ENCODE measurements at regions not wholly inside any gene's neighbourhood (a gene's known extent, or its start where the extent isn't known, plus 50 kb on each side); places are given as distances from the start of the nearest gene placed in this dataset.
"Not testable (repeated sequence)": the region's sequence is repeated elsewhere in the genome, so short reads cannot be mapped to it uniquely, and the experiment has no call there.

DNA sequence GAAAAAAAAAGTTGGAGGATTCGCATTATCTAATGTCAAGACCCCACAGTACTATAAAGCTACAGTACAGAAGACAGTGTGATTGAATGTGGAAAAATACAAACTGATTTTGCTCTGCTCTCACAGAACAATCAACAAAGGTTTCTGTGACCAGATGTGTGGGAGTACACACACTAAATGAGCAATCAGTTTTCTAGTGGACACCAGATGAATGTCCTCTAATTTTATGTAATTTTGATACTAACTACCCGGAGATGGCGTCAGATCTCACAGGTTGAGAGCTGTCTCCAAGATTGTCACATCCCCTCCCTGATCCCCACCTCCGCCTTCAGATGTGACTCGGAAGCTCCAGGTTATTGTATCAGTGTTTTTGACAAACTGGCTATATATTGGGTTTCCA, 81.9 kb upstream of the HUWE1 start:
- H3K27ac Mint-ChIP-seq, result peak overlapping the region in 1 of 6 donors; percentile 54
- peaks cover 0 to 3% (median 0%) of the 10 kb centered on the region in 3 donors for H3K4me1 Mint-ChIP-seq
- peaks cover 0 to 8% of the 10 kb centered on the region in 2 donors for H3K36me3 Mint-ChIP-seq
- H3K4me3 Mint-ChIP-seq, result no peak overlapping the region
- ATAC-seq (ENCODE audit: low read depth in 2 of 2) (no peak), DNase-seq (no peak)
- H3K27me3 Mint-ChIP-seq, result peaks cover 0 to 7% (median 0%) of the 10 kb centered on the region in 3 donors
- peaks cover 1 to 9% (median 6%) of the 10 kb centered on the region in 7 donors for H3K9me3 Mint-ChIP-seq

DNA sequence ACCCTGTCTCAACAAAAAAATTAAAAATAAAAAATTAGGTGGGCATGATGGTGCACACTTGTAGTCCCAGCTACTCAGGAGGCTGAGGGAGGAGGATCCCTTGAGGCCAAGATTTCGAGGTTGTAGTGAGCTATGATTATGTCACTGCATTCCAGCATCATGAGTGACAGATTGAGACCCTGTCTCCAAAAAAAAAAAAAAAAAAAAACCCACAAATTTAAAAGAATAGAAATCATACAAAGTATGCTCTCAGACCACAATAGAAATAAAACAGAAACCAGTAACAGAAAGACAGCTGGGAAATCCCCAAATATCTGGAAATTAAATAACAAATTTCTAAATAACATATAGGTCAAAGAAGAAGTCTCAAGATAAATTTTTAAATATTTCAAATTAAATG, 81.0 kb upstream of the HUWE1 start:
- no peak overlapping the region for H3K4me3 Mint-ChIP-seq
- H3K9me3 Mint-ChIP-seq, result peaks cover 0 to 7% (median 5%) of the 10 kb centered on the region in 7 donors
- peaks cover 0 to 7% (median 0%) of the 10 kb centered on the region in 3 donors for H3K27me3 Mint-ChIP-seq
- no peak overlapping the region for H3K27ac Mint-ChIP-seq
- DNase-seq (no peak), ATAC-seq (ENCODE audit: low read depth in 2 of 2) (no peak)
- H3K36me3 Mint-ChIP-seq, result peaks cover 0 to 8% of the 10 kb centered on the region in 2 donors
- H3K4me1 Mint-ChIP-seq, result peaks cover 0 to 3% (median 0%) of the 10 kb centered on the region in 3 donors

DNA sequence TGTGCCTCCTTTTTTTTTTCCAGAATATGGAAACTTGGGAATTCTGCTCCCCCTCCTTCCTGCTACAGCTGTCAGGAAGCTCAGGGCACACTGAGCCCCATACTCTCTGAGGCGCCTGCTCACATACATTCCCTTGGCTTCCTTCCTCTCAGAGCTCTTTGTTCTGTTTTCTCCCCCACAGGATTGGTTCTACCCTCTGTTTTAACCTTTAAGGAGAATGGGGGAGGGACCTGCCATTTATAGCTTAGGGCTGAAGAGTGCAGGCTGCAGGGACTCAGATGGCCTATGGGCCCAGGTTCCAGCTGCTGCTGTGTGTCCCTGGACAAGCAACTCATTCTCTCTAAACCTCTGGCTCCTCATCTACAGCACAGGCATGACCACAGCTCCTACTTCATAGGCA, 70.7 kb upstream of the HUWE1 start:
- not testable (repeated sequence) for H3K4me3 Mint-ChIP-seq

DNA sequence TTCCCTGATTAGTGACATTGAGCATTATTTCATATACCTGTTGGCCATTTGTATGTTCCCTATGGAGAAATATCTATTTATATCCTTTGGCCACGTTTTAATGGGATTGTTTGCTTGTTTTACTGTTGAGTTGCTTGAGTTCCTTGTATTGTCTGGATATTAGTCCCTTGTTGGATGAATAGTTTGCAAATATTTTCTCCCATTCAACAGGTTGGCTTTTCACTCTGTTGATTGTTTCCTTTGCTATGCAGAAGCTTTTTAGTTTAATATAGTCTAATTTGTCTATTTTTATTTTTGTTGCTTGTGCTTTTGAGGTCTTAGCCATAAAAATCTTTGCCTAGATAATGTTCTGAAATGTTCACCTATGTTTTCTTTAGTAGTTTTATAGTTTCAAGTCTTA, 60.2 kb upstream of the HUWE1 start:
- peaks cover 0 to 5% (median 0%) of the 10 kb centered on the region in 7 donors for H3K9me3 Mint-ChIP-seq
- DNase-seq (no peak), ATAC-seq (ENCODE audit: low read depth in 2 of 2) (no peak)
- H3K27me3 Mint-ChIP-seq, result no peaks in the 10 kb centered on the region
- no peaks in the 10 kb centered on the region for H3K4me1 Mint-ChIP-seq
- no peak overlapping the region for H3K27ac Mint-ChIP-seq
- no peaks in the 10 kb centered on the region for H3K36me3 Mint-ChIP-seq
- H3K4me3 Mint-ChIP-seq, result no peak overlapping the region

More for the DNA sequence above, 70.7 kb upstream of the HUWE1 start:
- not testable (repeated sequence) for H3K27me3 Mint-ChIP-seq; ATAC-seq (ENCODE audit: low read depth in 2 of 2); H3K9me3 Mint-ChIP-seq; H3K36me3 Mint-ChIP-seq; H3K27ac Mint-ChIP-seq; DNase-seq; H3K4me1 Mint-ChIP-seq

DNA sequence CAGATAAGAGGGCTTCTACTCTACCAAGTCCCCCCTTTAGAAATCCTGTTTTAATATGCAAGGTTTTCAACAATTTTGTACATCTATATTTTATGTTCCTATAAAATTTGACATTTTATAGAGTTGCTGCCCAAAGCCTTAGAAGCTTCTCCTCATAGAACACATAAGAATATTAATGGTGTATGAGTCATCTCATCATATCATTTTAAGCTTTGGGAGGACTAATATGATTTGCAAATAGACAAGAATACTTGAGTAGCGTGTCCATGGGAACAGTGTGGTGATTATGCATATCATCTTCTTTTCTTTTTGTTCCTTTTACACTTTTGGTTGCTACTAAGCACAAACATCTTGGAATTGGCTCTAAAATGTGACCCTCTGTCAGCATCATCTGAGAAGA, 56.7 kb upstream of the HUWE1 start:
- no peak for DNase-seq
- Mint-ChIP-seq H3K36me3 (no peaks in the 10 kb centered on the region), H3K9me3 (peaks cover 0 to 5% (median 0%) of the 10 kb centered on the region in 7 donors), H3K27ac (no peak overlapping the region), H3K27me3 (peaks cover 0 to 5% (median 4%) of the 10 kb centered on the region in 3 donors), H3K4me1 (no peaks in the 10 kb centered on the region), H3K4me3 (no peak overlapping the region)
- ATAC-seq (ENCODE audit: low read depth in 2 of 2), result no peak

DNA sequence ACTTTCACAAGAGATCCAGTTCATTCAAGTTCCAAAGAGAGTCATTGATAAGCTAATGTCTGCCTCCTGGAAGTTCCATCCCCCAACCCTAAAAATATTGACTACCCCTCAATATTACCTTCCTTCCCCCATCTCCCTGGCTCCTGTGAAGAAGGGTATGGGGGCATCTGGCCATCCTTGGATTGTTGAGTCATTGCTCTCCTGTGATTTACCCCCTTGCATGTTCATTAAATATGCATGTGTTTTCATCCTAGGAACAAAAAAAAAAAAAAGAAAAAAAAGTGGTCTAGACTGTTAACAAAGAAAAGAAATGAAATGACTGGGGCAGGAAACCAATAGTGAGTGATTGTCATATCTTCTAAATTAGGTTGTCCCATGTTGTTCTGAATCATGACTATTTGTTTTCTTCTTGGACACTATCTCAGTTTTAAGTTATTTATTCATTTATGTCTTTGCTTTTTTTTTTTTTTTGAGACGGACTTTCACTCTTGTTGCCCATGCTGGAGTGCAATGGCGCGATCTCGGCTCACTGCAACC, 51.9 kb upstream of the HUWE1 start:
- peaks cover 7 to 12% (median 12%) of the 10 kb centered on the region in 3 donors for H3K27me3 Mint-ChIP-seq
- no peak overlapping the region for H3K4me3 Mint-ChIP-seq
- no peak for ATAC-seq (ENCODE audit: low read depth in 2 of 2)
- H3K36me3 Mint-ChIP-seq, result no peaks in the 10 kb centered on the region
- no peak for DNase-seq
- no peaks in the 10 kb centered on the region for H3K4me1 Mint-ChIP-seq
- H3K9me3 Mint-ChIP-seq, result peaks cover 0 to 3% (median 0%) of the 10 kb centered on the region in 7 donors
- H3K27ac Mint-ChIP-seq, result no peak overlapping the region
